Stimulated activated naive CD8-positive, alpha-beta T cell treated with anti-CD3 and anti-CD28 coated beads, Interleukin-15, amount 100 ng/mL, for 72 hours (primary cell): ENCODE measurements at regions not wholly inside any gene's neighbourhood (a gene's known extent, or its start where the extent isn't known, plus 50 kb on each side); places are given as distances from the start of the nearest gene placed in this dataset.
"Not testable (repeated sequence)": the region's sequence is repeated elsewhere in the genome, so short reads cannot be mapped to it uniquely, and the experiment has no call there.

ENCODE experiments used
- ATAC-seq: fragments of 150-1000 bp; cut with Tn5 transposase; 2 replicates; pipeline ENCODE4 v1.10.0; 2021; ENCODE audit warnings: mild to moderate bottlenecking, moderate library complexity
- DNase-seq, 2 donors: peaks; one replicate each; pipeline ENCODE4 v3.0.0; 2021 to 2022
- H3K27ac Mint-ChIP-seq, 2 donors: one replicate each; pipeline ENCODE4 v1.8.0; 2022; ENCODE audit warnings: mild to moderate bottlenecking in 2 of 2, mixed read lengths in 2 of 2, moderate library complexity in 2 of 2
- H3K27me3 Mint-ChIP-seq: one replicate; pipeline ENCODE4 v1.8.0; 2022; ENCODE audit warnings: mixed read lengths
- H3K4me1 Mint-ChIP-seq: one replicate; pipeline ENCODE4 v1.8.0; 2022; ENCODE audit warnings: mild to moderate bottlenecking, mixed read lengths
- H3K4me3 Mint-ChIP-seq, 2 donors: one replicate each; pipeline ENCODE4 v1.8.0; 2022; ENCODE audit warnings: mild to moderate bottlenecking in 2 of 2, mixed read lengths in 2 of 2, moderate library complexity in 1 of 2
- H3K9me3 Mint-ChIP-seq, 2 donors: one replicate each; pipeline ENCODE4 v1.8.0; 2022; ENCODE audit warnings: mixed read lengths in 2 of 2

GRCh38 chr6:134599079-134599478 lies 281.2 kb upstream of the SGK1 start:
- ATAC-seq, result no peak
- Mint-ChIP-seq H3K4me3 (no peak overlapping the region), H3K4me1 (peaks cover 7% of the 10 kb centered on the region), H3K27ac (no peak overlapping the region), H3K27me3 (no peaks in the 10 kb centered on the region), H3K9me3 (peaks cover 23% of the 10 kb centered on the region in 2 donors)
- no peak for DNase-seq

GRCh38 chr6:134596191-134596590 lies 278.3 kb upstream of the SGK1 start:
- no peak overlapping the region for H3K4me3 Mint-ChIP-seq
- ATAC-seq (no peak), DNase-seq (no peak)
- H3K4me1 Mint-ChIP-seq, result peaks cover 7% of the 10 kb centered on the region
- H3K9me3 Mint-ChIP-seq, result peaks cover 13 to 16% of the 10 kb centered on the region in 2 donors
- H3K27ac Mint-ChIP-seq, result no peak overlapping the region
- no peaks in the 10 kb centered on the region for H3K27me3 Mint-ChIP-seq

GRCh38 chr6:134594881-134595280 lies 277.0 kb upstream of the SGK1 start:
- peak; percentile 26 for ATAC-seq
- Mint-ChIP-seq H3K27me3 (no peaks in the 10 kb centered on the region), H3K4me3 (no peak overlapping the region), H3K4me1 (peaks cover 7% of the 10 kb centered on the region), H3K9me3 (peaks cover 5 to 7% of the 10 kb centered on the region in 2 donors), H3K27ac (peak overlapping the region; percentile 21 to 77)
- no peak for DNase-seq

DNA sequence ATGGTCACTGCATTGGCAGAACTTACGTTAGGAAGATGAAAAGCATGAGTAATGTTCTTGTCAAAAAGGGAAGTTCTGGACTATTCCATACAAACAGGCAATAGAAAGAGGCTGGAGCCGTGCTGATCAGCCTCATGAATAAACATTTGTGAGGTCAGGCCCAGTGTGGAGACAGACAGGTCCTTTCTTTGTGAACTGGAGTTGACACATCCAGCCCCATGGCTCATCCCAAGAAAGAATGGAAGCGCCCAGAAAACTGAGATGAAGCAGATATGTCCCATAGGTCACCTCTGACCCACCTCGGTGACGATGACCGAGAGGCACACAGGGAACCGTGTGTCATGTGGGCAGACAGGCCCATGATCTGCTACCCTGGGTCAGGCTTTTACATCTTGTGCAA lies 276.0 kb upstream of the SGK1 start:
- peaks cover 7% of the 10 kb centered on the region for H3K4me1 Mint-ChIP-seq
- no peak overlapping the region for H3K4me3 Mint-ChIP-seq
- H3K9me3 Mint-ChIP-seq, result peaks cover under 1 to 2% of the 10 kb centered on the region in 2 donors
- H3K27me3 Mint-ChIP-seq, result no peaks in the 10 kb centered on the region
- no peak overlapping the region for H3K27ac Mint-ChIP-seq
- no peak for ATAC-seq
- DNase-seq, result no peak

- no peak overlapping the region for H3K4me3 Mint-ChIP-seq
- ATAC-seq (no peak), DNase-seq (no peak)
- no peaks in the 10 kb centered on the region for H3K9me3 Mint-ChIP-seq
- no peaks in the 10 kb centered on the region for H3K27me3 Mint-ChIP-seq
- H3K4me1 Mint-ChIP-seq, result peaks cover 7% of the 10 kb centered on the region
- H3K27ac Mint-ChIP-seq, result no peak overlapping the region
Measured at GRCh38 chr6:134593442-134593841, 275.5 kb upstream of the SGK1 start.

DNA sequence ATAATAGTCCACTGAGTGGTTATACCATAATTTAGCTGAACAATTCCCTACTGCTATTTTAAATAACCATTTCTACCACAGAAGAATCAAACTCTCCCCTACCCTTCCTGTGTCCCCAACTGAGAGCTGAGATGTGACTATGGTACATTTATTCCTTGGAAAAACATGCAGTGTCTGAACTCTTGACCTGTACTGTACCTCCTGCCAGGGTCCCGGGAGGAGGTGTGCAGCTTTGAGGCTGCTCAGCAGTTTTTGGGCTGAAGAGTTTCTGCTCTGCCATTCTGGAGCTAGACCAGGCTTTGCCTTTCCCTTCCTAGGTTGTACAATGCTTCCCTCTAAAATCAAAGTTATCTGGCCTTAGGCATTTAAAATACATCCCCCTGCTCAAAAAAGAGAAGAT lies 275.1 kb upstream of the SGK1 start:
- ATAC-seq, result no peak
- Mint-ChIP-seq H3K27ac (no peak overlapping the region), H3K4me1 (peaks cover 7% of the 10 kb centered on the region), H3K27me3 (no peaks in the 10 kb centered on the region), H3K4me3 (no peak overlapping the region), H3K9me3 (no peaks in the 10 kb centered on the region)
- no peak for DNase-seq

- DNase-seq (no peak), ATAC-seq (no peak)
Measured at GRCh38 chr6:134590449-134590848, 272.5 kb upstream of the SGK1 start.

GRCh38 chr6:134590004-134590403 lies 272.1 kb upstream of the SGK1 start:
- ATAC-seq (no peak), DNase-seq (no peak)
- no peaks in the 10 kb centered on the region for H3K27me3 Mint-ChIP-seq
- H3K4me1 Mint-ChIP-seq, result peaks cover 4% of the 10 kb centered on the region
- H3K4me3 Mint-ChIP-seq, result no peak overlapping the region
- H3K27ac Mint-ChIP-seq, result no peak overlapping the region
- peaks cover 0 to 5% of the 10 kb centered on the region in 2 donors for H3K9me3 Mint-ChIP-seq

More at GRCh38 chr6:134590449-134590848, 272.5 kb upstream of the SGK1 start:
- Mint-ChIP-seq H3K4me3 (no peak overlapping the region), H3K27ac (no peak overlapping the region), H3K9me3 (peaks cover 0 to 5% of the 10 kb centered on the region in 2 donors), H3K4me1 (peaks cover 7% of the 10 kb centered on the region), H3K27me3 (no peaks in the 10 kb centered on the region)

- H3K9me3 Mint-ChIP-seq, result peaks cover 0 to 5% of the 10 kb centered on the region in 2 donors
- no peak overlapping the region for H3K27ac Mint-ChIP-seq
- no peak for ATAC-seq
- no peaks in the 10 kb centered on the region for H3K4me1 Mint-ChIP-seq
- no peak overlapping the region for H3K4me3 Mint-ChIP-seq
- DNase-seq, result no peak
- no peaks in the 10 kb centered on the region for H3K27me3 Mint-ChIP-seq
Measured at GRCh38 chr6:134589512-134589911, 271.6 kb upstream of the SGK1 start.

DNA sequence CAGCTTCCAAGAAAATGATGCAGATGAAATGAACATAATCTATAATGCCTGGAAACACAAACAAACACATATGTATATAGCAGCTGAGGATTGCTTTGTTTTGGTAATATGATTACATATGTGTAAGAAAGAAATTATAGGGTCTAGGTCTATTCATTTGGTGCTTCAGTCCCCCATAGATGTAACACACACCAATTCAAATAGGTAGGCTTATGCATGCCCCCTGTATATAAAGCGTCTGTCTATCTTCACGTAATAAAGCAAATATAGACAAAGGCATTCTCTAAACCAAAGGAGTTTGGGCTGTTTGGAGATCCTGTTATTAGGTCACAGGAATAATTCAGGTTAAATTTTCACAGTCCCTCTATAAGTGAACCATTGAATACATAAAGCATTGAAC lies 270.4 kb upstream of the SGK1 start:
- Mint-ChIP-seq H3K9me3 (peaks cover 0 to 5% of the 10 kb centered on the region in 2 donors), H3K4me3 (no peak overlapping the region)
- ATAC-seq, result no peak

GRCh38 chr6:134585517-134585873 lies 267.6 kb upstream of the SGK1 start:
- Mint-ChIP-seq H3K4me3 (no peak overlapping the region), H3K27me3 (no peaks in the 10 kb centered on the region), H3K4me1 (no peaks in the 10 kb centered on the region), H3K27ac (no peak overlapping the region), H3K9me3 (peaks cover 0 to 5% of the 10 kb centered on the region in 2 donors)
- DNase-seq (no peak), ATAC-seq (no peak)

More for the DNA sequence above, 270.4 kb upstream of the SGK1 start:
- H3K4me1 Mint-ChIP-seq, result no peaks in the 10 kb centered on the region
- DNase-seq, result no peak
- no peaks in the 10 kb centered on the region for H3K27me3 Mint-ChIP-seq
- H3K27ac Mint-ChIP-seq, result no peak overlapping the region

- no peak for DNase-seq
- H3K4me1 Mint-ChIP-seq, result no peaks in the 10 kb centered on the region
- H3K4me3 Mint-ChIP-seq, result no peak overlapping the region
- H3K27me3 Mint-ChIP-seq, result no peaks in the 10 kb centered on the region
- no peak for ATAC-seq
- no peak overlapping the region for H3K27ac Mint-ChIP-seq
- peaks cover 0 to 5% of the 10 kb centered on the region in 2 donors for H3K9me3 Mint-ChIP-seq
Measured at GRCh38 chr6:134584847-134585516, 267.1 kb upstream of the SGK1 start.

GRCh38 chr6:134577998-134578397 lies 260.1 kb upstream of the SGK1 start:
- H3K27me3 Mint-ChIP-seq, result no peaks in the 10 kb centered on the region
- no peak overlapping the region for H3K4me3 Mint-ChIP-seq
- no peak overlapping the region for H3K27ac Mint-ChIP-seq
- no peaks in the 10 kb centered on the region for H3K4me1 Mint-ChIP-seq
- ATAC-seq (no peak), DNase-seq (no peak)
- no peaks in the 10 kb centered on the region for H3K9me3 Mint-ChIP-seq

DNA sequence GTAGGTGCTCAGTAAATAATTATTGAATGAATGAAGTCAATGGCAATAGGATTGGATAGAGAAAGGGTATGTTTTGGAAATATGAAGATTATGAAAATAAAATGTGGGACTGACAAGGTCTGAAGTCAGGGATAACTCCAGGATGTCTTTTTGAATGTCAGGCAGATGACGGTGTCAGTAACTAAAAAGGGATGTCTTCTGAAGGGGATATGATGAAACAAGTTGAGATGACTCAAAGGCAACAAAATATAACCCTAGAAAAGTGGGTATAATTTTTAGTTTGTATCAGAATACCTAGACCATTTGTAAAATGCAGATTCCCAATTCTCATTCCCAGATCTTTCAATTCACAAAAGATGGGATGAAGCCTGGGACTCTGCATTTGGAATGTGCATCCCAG lies 257.3 kb upstream of the SGK1 start:
- Mint-ChIP-seq H3K27ac (no peak overlapping the region), H3K4me1 (peaks cover 2% of the 10 kb centered on the region), H3K9me3 (no peaks in the 10 kb centered on the region), H3K27me3 (no peaks in the 10 kb centered on the region), H3K4me3 (no peak overlapping the region)
- ATAC-seq (no peak), DNase-seq (no peak)

- Mint-ChIP-seq H3K9me3 (no peaks in the 10 kb centered on the region), H3K4me3 (no peak overlapping the region), H3K27ac (no peak overlapping the region), H3K4me1 (peaks cover 9% of the 10 kb centered on the region), H3K27me3 (no peaks in the 10 kb centered on the region)
- ATAC-seq, result no peak
- DNase-seq, result no peak
Measured at GRCh38 chr6:134574491-134574890, 256.6 kb upstream of the SGK1 start.

DNA sequence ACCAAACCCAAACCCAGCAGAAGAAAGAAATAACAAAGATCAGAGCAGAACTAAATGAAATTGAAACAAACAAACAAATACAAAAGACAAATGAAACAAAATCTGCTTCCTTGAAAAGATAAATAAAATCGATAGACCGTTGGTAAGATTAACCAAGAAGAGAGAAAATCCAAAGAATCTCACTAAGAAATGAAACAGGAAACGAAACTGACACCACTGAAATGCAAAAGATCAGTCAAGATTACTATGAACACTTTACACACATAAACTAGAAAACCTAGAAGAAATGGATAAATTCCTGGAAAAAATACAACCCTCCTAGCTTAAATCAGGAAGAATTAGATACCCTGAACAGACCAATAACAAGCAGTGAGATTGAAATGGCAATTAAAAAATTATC lies 252.1 kb upstream of the SGK1 start:
- Mint-ChIP-seq H3K4me3 (peak overlapping the region; percentile 46 to 47), H3K9me3 (peaks cover 13 to 14% of the 10 kb centered on the region in 2 donors), H3K4me1 (peaks cover 22% of the 10 kb centered on the region)
- not testable (repeated sequence) for DNase-seq, H3K27me3 Mint-ChIP-seq, H3K27ac Mint-ChIP-seq, ATAC-seq

DNA sequence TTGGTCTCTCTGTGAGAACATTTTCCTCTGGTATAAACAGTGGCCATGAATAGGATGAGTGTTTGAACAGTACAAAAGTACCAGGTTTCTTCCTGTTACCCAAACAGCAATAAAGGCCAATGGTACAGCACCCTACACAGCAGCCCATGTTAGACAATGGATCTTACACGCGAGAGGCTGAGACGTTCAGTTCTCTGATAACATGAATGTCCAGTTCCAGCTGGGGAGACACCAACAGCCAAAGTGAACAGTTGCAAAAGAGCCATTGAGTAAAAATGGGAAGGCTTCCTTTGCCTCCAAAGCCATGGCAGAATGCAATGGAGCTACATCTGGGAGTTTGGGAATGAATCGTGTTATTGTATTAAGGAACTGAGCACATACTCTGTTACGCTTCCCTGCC lies 246.8 kb upstream of the SGK1 start:
- Mint-ChIP-seq H3K27ac (no peak overlapping the region), H3K27me3 (no peaks in the 10 kb centered on the region), H3K9me3 (peaks cover 13 to 14% of the 10 kb centered on the region in 2 donors), H3K4me3 (no peak overlapping the region), H3K4me1 (peaks cover 25% of the 10 kb centered on the region)
- DNase-seq, result no peak
- ATAC-seq, result no peak
